A549 (cell line): ENCODE measurements at regions not wholly inside any gene's neighbourhood (a gene's known extent, or its start where the extent isn't known, plus 50 kb on each side); places are given as distances from the start of the nearest gene placed in this dataset.
A peak's percentile ranks its signal among the peaks of the same experiment; 100 is the strongest.

Source experiments
- ATAC-seq, 2 experiments: fragments of 200-7000 bp in 1 of 2; fragments of >200 bp in 1 of 2; cut with Nextera tagmentation in 1 of 2; cut with Tn5 transposase in 1 of 2; 3 replicates each; pipeline versions ENCODE4 v1.8.0 to v1.9.1; 2018 to 2020; ENCODE audit warnings: mild to moderate bottlenecking in 1 of 2, moderate library complexity in 1 of 2
- CTCF ChIA-PET: fragments of 300-600 bp; sonication (Branson Sonifier 250); formaldehyde crosslinking; extraction: SDS; loops from one replicate; lab custom pipeline; 2021; ENCODE audit warnings: antibody characterized with exemption, inconsistent platforms; lab: Yijun Ruan, JAX
- POLR2A ChIA-PET: fragments of 350-600 bp; formaldehyde crosslinking; extraction: SDS; loops from one replicate; lab custom pipeline; 2021; ENCODE audit warnings: antibody characterized with exemption, inconsistent platforms; lab: Yijun Ruan, JAX
- DNase-seq, 2 experiments: peaks; one replicate each; pipeline versions ENCODE4 v3.0.0 to v3.0.0-alpha.2; 2011 to 2016; ENCODE audit warnings: low read depth in 1 of 2, low spot score in 1 of 2
- FAIRE-seq: peaks from 2 replicates; lab custom pipeline; 2011; peaks lifted over from hg19 to GRCh38; lab: Jason Lieb, UNC
- H3K27ac ChIP-seq, 2 experiments: fragments of >200 bp; sonication (Bioruptor Twin); formaldehyde crosslinking; 3 replicates each; pipeline ENCODE4 v1.5.1; 2016 to 2017
- H3K4me1 ChIP-seq: fragments of >200 bp; sonication (Bioruptor Twin); formaldehyde crosslinking; 3 replicates; pipeline ENCODE4 v1.6.1; 2016
- H3K4me2 ChIP-seq: fragments of >200 bp; sonication (Bioruptor Twin); formaldehyde crosslinking; 3 replicates; pipeline ENCODE4 v1.6.1; 2016
- H3K4me3 ChIP-seq: fragments of >200 bp; sonication (Bioruptor Twin); formaldehyde crosslinking; 3 replicates; pipeline ENCODE4 v1.5.1; 2016
- H3K9me3 ChIP-seq: fragments of >200 bp; sonication (Bioruptor Twin); formaldehyde crosslinking; 3 replicates; pipeline ENCODE4 v1.6.1; 2016
- ESRRA ChIP-seq: fragments of 150-350 bp; IDR thresholded peaks from 2 replicates; pipeline ENCODE4 v1.6.1; 2014; ENCODE audit warnings: mild to moderate bottlenecking, low read length, borderline replicate concordance
- FOSL2 ChIP-seq, 2 experiments: fragments of 450-650 bp in 1 of 2; fragments of >200 bp in 1 of 2; sonication (Bioruptor Twin) in 1 of 2; formaldehyde crosslinking; IDR thresholded peaks; 2 replicates each; pipeline versions ENCODE4 v1.5.0 to v1.6.1; 2016 to 2020; ENCODE audit warnings: mild to moderate bottlenecking in 1 of 2, moderate library complexity in 1 of 2
- GATA3 ChIP-seq: IDR thresholded peaks from 2 replicates; pipeline ENCODE4 v1.6.1; 2012; ENCODE audit warnings: borderline replicate concordance
- HDAC2 ChIP-seq: fragments of 200-600 bp; sonication (generic); IDR thresholded peaks from 2 replicates; pipeline ENCODE4 v1.6.1; 2016
- HEYL ChIP-seq: fragments of 250-450 bp; sonication (Bioruptor Pico); IDR thresholded peaks from 2 replicates; pipeline ENCODE4 v1.8.0; 2021; ENCODE audit warnings: mild to moderate bottlenecking, moderate library complexity
- JUN ChIP-seq, 2 experiments: fragments of >200 bp; sonication (Bioruptor Twin); formaldehyde crosslinking; IDR thresholded peaks; 2 replicates in 1 of 2; 3 replicates in 1 of 2; pipeline ENCODE4 v1.6.1; 2016 to 2017
- MAFK ChIP-seq: fragments of 450-650 bp; IDR thresholded peaks from 2 replicates; pipeline ENCODE4 v1.6.1; 2014; ENCODE audit not compliant: partially characterized antibody
- MYC ChIP-seq: IDR thresholded peaks from 2 replicates; pipeline ENCODE4 v1.6.1; 2012; ENCODE audit warnings: mild to moderate bottlenecking, inconsistent platforms, low read length, improper control_type of control experiment, borderline replicate concordance
- NR3C1 ChIP-seq: fragments of >200 bp; sonication (Bioruptor Twin); formaldehyde crosslinking; IDR thresholded peaks from 3 replicates; pipeline ENCODE4 v1.6.1; 2017
- POLR2AphosphoS2 ChIP-seq: conservative IDR thresholded peaks from 2 replicates; pipeline ENCODE4 v1.6.1; 2012; ENCODE audit warnings: low read length, improper control_type of control experiment, inconsistent platforms
- RAD21 ChIP-seq, 2 experiments: fragments of >200 bp in 1 of 2; sonication (Bioruptor Twin) in 1 of 2; formaldehyde crosslinking in 1 of 2; IDR thresholded peaks in 1 of 2; conservative IDR thresholded peaks in 1 of 2; 2 replicates in 1 of 2; 3 replicates in 1 of 2; pipeline ENCODE4 v1.6.1; 2012 to 2018; ENCODE audit warnings: inconsistent platforms in 1 of 2
- RFX5 ChIP-seq: fragments of 450-650 bp; IDR thresholded peaks from 2 replicates; pipeline ENCODE4 v1.7.1; 2014; ENCODE audit warnings: antibody characterized with exemption, mild to moderate bottlenecking, moderate library complexity
- SMC3 ChIP-seq: fragments of >200 bp; sonication (Bioruptor Twin); formaldehyde crosslinking; IDR thresholded peaks from 3 replicates; pipeline ENCODE4 v1.6.1; 2018; ENCODE audit warnings: inconsistent platforms
- ZNF302 ChIP-seq: fragments of 250-450 bp; sonication (Bioruptor Pico); IDR thresholded peaks from 2 replicates; pipeline ENCODE4 v1.9.0; 2021; ENCODE audit warnings: inconsistent platforms, mild to moderate bottlenecking, moderate library complexity
- WGBS: methylation state at CpG from one replicate; pipeline ENCODE4 v1.1.6; 2017; ENCODE audit errors: missing lambda C conversion rate; 5-methylcytosine and 5-hydroxymethylcytosine counted together
- TF ChIP-seq, protein P1 (sequence below): IDR thresholded peaks from 2 replicates; pipeline ENCODE4 v1.6.1; 2012; ENCODE audit warnings: low read depth, borderline replicate concordance
- TF ChIP-seq, protein P2 (sequence below): fragments of >200 bp; sonication (Bioruptor Twin); formaldehyde crosslinking; IDR thresholded peaks from 3 replicates; pipeline ENCODE4 v1.5.1; 2016
- TF ChIP-seq, protein P3 (sequence below): fragments of 200-600 bp; sonication (generic); IDR thresholded peaks from 2 replicates; pipeline ENCODE4 v1.6.1; 2016; ENCODE audit warnings: antibody characterized with exemption, mild to moderate bottlenecking, moderate library complexity
- TF ChIP-seq, protein P4 (sequence below): IDR thresholded peaks from 2 replicates; pipeline ENCODE4 v1.6.1; 2012

DNA sequence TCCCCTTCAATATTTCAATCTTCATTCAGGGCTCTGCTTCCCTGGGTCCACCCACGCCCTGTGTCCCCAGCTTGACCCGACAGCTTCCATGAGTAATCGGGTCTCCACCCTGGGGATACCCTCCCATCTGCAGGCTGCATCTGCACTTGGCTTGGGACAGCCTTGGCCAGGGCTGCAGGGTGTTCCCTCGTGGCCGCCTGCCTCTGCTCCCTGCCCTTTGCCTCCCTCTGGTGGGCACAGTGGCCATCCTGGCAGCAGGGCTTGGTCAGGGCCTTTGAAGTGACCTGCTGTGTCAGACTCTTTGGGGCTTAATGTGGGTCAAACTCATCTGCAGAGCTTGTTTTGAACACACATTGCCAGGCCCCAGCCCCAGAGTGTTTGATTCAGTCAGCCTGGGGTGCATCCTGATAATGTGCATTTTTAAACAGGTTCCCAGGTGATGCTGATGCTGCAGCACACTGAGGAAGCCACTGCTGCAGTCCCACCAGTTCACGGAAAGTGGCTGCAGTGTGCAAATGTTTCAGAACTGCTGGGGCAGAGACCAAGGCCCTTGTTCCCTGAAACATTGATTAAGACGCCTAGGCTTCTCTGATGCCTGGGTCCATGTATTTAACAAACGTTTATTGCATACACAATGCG, 80.7 kb upstream of the SEC61G start:
- H3K27ac ChIP-seq: peak overlapping the region; percentile 65 to 71
- DNase-seq: peak; percentile 80 to 81
- H3K4me1 ChIP-seq: peaks cover 52% of the 10 kb centered on the region

DNA sequence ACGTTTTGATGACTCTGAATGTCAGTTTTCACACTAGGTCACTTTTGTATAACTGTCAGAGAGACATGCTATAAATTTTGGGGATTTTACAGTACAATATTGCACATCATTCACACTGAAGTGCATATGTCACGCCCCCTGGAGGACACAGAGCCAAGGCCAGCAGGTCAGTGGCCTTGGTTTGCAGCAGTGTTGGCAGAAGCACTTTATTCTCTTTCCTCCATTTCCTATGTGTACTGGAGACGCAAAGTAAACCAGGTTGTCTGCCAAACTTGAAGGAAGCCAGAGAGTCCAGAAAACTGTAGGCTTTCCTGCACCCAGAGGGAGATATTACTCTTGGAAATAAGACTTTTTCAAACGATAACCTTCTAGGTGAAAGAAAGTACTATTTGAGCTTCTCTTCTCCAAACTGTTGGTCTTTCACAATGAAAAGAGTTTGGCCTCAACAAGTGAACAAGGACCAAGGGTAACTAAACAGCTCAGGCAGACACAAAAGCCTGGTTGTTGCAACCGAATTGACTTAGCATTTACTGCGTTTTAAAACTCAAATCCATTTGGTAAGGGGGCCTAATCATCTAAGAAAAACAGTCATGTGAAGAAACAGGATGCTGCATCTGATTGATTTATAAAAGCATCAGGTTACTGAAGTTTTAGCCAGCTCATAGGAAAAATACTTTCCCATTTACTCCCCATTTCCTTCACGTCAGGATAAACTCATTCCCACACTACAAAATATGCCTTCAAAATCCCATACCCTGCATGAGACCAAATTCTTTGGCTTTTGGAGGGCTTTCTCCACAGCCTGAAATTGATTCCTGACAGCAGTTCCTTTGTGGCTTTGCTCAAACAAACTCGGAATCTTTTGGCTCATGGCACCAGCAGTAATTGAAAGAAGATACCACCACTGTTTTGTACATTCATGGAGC, 83.0 kb upstream of the SEC61G start:
- POLR2A ChIA-PET: no interaction called here
- CTCF ChIA-PET: interaction anchor here (0.6 to 9.5 kb wide), 11 partner anchors 8 to 412 kb away, joined by 3 to 78 read pairs (median 4); no protein-coding TSS in a partner anchor
- FAIRE-seq (no peak), DNase-seq (peak in 1 of 2 experiments; percentile 54), ATAC-seq (peak in 1 of 2 experiments; percentile 52; a peak in 2 of 6 replicates)
- WGBS: 62% methylated on average over 8 of the region's 8 CpGs
- peak overlapping the region; percentile 45 to 66; a peak in 4 of 6 replicates for H3K27ac ChIP-seq
- H3K4me3 ChIP-seq: no peak overlapping the region
- TF ChIP-seq, protein P1, sequence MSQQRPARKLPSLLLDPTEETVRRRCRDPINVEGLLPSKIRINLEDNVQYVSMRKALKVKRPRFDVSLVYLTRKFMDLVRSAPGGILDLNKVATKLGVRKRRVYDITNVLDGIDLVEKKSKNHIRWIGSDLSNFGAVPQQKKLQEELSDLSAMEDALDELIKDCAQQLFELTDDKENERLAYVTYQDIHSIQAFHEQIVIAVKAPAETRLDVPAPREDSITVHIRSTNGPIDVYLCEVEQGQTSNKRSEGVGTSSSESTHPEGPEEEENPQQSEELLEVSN: no peak
- TF ChIP-seq FOSL2 (IDR thresholded peaks at IDR 0.05): no peak
- no peak for TF ChIP-seq FOSL2 (CRISPR knock-in tag; IDR thresholded peaks at IDR 0.05)
- TF ChIP-seq, protein P2, sequence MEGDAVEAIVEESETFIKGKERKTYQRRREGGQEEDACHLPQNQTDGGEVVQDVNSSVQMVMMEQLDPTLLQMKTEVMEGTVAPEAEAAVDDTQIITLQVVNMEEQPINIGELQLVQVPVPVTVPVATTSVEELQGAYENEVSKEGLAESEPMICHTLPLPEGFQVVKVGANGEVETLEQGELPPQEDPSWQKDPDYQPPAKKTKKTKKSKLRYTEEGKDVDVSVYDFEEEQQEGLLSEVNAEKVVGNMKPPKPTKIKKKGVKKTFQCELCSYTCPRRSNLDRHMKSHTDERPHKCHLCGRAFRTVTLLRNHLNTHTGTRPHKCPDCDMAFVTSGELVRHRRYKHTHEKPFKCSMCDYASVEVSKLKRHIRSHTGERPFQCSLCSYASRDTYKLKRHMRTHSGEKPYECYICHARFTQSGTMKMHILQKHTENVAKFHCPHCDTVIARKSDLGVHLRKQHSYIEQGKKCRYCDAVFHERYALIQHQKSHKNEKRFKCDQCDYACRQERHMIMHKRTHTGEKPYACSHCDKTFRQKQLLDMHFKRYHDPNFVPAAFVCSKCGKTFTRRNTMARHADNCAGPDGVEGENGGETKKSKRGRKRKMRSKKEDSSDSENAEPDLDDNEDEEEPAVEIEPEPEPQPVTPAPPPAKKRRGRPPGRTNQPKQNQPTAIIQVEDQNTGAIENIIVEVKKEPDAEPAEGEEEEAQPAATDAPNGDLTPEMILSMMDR: peak; percentile 43; the same call in 1 of the 3 replicates
- no peak for TF ChIP-seq MAFK
- no peak for TF ChIP-seq ESRRA
- no peak for TF ChIP-seq POLR2AphosphoS2
- peak; percentile 37 to 41; a peak in 4 of 5 replicates for TF ChIP-seq RAD21 (conservative IDR thresholded peaks at IDR 0.05 in 1 of 2, IDR thresholded peaks at IDR 0.05 in 1 of 2)
- TF ChIP-seq SMC3: peak; percentile 45; the same call in 2 of the 3 replicates
- TF ChIP-seq HEYL (CRISPR knock-in tag): no peak
- no peak for TF ChIP-seq ZNF302 (CRISPR knock-in tag)
- TF ChIP-seq HDAC2: no peak
- TF ChIP-seq NR3C1: no peak
- H3K4me2 ChIP-seq: no peak overlapping the region
- no peaks in the 10 kb centered on the region for H3K9me3 ChIP-seq
- H3K4me1 ChIP-seq: peaks cover 49% of the 10 kb centered on the region

More for the DNA sequence above, 80.7 kb upstream of the SEC61G start:
- Histone ChIP-seq H3K4me3 (no peak overlapping the region), H3K9me3 (no peaks in the 10 kb centered on the region), H3K4me2 (peak overlapping the region; percentile 52)
- ATAC-seq (peak; percentile 99), FAIRE-seq (peak; percentile 99)
- CTCF ChIA-PET: interaction anchor here (0.5 to 9.5 kb wide), 44 partner anchors 8 to 1217 kb away, joined by 3 to 78 read pairs (median 4); partner anchors contain the start of gene EGFR
- 28% methylated on average over 9 of the region's 9 CpGs for WGBS
- TF ChIP-seq ESRRA: no peak
- TF ChIP-seq RAD21 (conservative IDR thresholded peaks at IDR 0.05 in 1 of 2, IDR thresholded peaks at IDR 0.05 in 1 of 2): peak; percentile 94 to 97
- peak; percentile 99 for TF ChIP-seq SMC3
- TF ChIP-seq, protein P3, sequence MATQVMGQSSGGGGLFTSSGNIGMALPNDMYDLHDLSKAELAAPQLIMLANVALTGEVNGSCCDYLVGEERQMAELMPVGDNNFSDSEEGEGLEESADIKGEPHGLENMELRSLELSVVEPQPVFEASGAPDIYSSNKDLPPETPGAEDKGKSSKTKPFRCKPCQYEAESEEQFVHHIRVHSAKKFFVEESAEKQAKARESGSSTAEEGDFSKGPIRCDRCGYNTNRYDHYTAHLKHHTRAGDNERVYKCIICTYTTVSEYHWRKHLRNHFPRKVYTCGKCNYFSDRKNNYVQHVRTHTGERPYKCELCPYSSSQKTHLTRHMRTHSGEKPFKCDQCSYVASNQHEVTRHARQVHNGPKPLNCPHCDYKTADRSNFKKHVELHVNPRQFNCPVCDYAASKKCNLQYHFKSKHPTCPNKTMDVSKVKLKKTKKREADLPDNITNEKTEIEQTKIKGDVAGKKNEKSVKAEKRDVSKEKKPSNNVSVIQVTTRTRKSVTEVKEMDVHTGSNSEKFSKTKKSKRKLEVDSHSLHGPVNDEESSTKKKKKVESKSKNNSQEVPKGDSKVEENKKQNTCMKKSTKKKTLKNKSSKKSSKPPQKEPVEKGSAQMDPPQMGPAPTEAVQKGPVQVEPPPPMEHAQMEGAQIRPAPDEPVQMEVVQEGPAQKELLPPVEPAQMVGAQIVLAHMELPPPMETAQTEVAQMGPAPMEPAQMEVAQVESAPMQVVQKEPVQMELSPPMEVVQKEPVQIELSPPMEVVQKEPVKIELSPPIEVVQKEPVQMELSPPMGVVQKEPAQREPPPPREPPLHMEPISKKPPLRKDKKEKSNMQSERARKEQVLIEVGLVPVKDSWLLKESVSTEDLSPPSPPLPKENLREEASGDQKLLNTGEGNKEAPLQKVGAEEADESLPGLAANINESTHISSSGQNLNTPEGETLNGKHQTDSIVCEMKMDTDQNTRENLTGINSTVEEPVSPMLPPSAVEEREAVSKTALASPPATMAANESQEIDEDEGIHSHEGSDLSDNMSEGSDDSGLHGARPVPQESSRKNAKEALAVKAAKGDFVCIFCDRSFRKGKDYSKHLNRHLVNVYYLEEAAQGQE: no peak
- TF ChIP-seq MYC: peak; percentile 86
- TF ChIP-seq JUN (IDR thresholded peaks at IDR 0.05): peak in 1 of 2 experiments; percentile 29; a peak in 1 of 5 replicates
- peak; percentile 52; the same call in 1 of the 2 replicates for TF ChIP-seq GATA3
- TF ChIP-seq, protein P4, sequence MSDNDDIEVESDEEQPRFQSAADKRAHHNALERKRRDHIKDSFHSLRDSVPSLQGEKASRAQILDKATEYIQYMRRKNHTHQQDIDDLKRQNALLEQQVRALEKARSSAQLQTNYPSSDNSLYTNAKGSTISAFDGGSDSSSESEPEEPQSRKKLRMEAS: peak; percentile 95
- TF ChIP-seq, protein P2: peak; percentile 83
- no peak for TF ChIP-seq RFX5
- POLR2A ChIA-PET: no interaction called here
